HCT116 (cell line): ENCODE measurements at regions not wholly inside any gene's neighbourhood (a gene's known extent, or its start where the extent isn't known, plus 50 kb on each side); places are given as distances from the start of the nearest gene placed in this dataset.

ENCODE experiments used
- ATF3 ChIP-seq: IDR thresholded peaks from 2 replicates; pipeline ENCODE4 v1.6.1; 2012
- POLR2A ChIP-seq: IDR thresholded peaks from 2 replicates; pipeline ENCODE4 v1.7.0; 2011; ENCODE audit warnings: borderline replicate concordance; ENCODE audit not compliant: insufficient read depth, insufficient read length; ENCODE audit errors: extremely low read depth
- POLR2AphosphoS5 ChIP-seq: IDR thresholded peaks from 2 replicates; pipeline ENCODE4 v1.6.1; 2011; ENCODE audit warnings: mild to moderate bottlenecking, low read depth, low read length, moderate library complexity
- RAD21 ChIP-seq: IDR thresholded peaks from 2 replicates; pipeline ENCODE4 v1.6.1; 2012; ENCODE audit warnings: low read depth, mild to moderate bottlenecking
- REST ChIP-seq: IDR thresholded peaks from 2 replicates; pipeline ENCODE4 v1.6.1; 2012; ENCODE audit warnings: low read depth
- SRF ChIP-seq: IDR thresholded peaks from 2 replicates; pipeline ENCODE4 v1.6.1; 2012; ENCODE audit warnings: low read depth
- TF ChIP-seq, protein P1 (sequence below): IDR thresholded peaks from 2 replicates; pipeline ENCODE4 v1.6.1; 2012
- TF ChIP-seq, protein P2 (sequence below), 3 experiments: fragments of 200-600 bp in 1 of 3; sonication (generic) in 1 of 3; IDR thresholded peaks in 2 of 3; conservative IDR thresholded peaks in 1 of 3; 2 replicates each; pipeline ENCODE4 v1.5.1; 2012 to 2017; ENCODE audit warnings: low read depth in 2 of 3, low read length in 2 of 3, antibody characterized with exemption in 1 of 3, borderline replicate concordance in 1 of 3, control low read depth in 1 of 3, mild to moderate bottlenecking in 1 of 3, mixed read lengths in 1 of 3, mixed run types in 1 of 3, moderate library complexity in 1 of 3; ENCODE audit not compliant: insufficient read depth in 1 of 3
- TF ChIP-seq, protein P3 (sequence below): IDR thresholded peaks from 2 replicates; pipeline ENCODE4 v1.6.1; 2011; ENCODE audit warnings: mild to moderate bottlenecking, low read length, moderate library complexity; ENCODE audit not compliant: insufficient replicate concordance; ENCODE audit errors: extremely low read depth

DNA sequence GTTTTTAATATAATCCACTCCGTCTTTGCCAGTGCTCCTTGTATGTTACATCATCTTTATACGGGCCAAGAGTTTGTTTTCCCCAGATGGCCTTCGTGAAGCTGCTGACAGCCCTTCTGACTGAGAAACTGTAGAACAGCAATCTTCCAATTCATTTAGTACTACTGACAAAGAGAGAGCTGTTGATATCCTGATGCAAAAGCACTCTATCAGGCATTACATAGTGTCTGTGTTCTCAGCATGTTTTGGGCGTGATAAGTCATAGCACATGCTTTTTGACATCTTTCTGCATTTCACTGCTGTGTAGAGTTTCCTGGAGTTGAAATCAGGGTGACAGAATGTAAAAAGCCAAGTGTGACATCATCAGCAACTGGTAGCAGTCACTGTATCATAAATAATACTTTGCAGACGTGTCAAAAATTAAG lies 746.3 kb upstream of the FAM241A start:
- TF ChIP-seq, protein P1, sequence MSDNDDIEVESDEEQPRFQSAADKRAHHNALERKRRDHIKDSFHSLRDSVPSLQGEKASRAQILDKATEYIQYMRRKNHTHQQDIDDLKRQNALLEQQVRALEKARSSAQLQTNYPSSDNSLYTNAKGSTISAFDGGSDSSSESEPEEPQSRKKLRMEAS, result no peak
- TF ChIP-seq POLR2A, result no peak
- no peak for TF ChIP-seq REST
- TF ChIP-seq, protein P2, sequence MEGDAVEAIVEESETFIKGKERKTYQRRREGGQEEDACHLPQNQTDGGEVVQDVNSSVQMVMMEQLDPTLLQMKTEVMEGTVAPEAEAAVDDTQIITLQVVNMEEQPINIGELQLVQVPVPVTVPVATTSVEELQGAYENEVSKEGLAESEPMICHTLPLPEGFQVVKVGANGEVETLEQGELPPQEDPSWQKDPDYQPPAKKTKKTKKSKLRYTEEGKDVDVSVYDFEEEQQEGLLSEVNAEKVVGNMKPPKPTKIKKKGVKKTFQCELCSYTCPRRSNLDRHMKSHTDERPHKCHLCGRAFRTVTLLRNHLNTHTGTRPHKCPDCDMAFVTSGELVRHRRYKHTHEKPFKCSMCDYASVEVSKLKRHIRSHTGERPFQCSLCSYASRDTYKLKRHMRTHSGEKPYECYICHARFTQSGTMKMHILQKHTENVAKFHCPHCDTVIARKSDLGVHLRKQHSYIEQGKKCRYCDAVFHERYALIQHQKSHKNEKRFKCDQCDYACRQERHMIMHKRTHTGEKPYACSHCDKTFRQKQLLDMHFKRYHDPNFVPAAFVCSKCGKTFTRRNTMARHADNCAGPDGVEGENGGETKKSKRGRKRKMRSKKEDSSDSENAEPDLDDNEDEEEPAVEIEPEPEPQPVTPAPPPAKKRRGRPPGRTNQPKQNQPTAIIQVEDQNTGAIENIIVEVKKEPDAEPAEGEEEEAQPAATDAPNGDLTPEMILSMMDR (IDR thresholded peaks at IDR 0.05 in 2 of 3, conservative IDR thresholded peaks at IDR 0.05 in 1 of 3; ENCODE audit: borderline replicate concordance in 1 of 3, insufficient read depth in 1 of 3, low read depth in 2 of 3, low read length in 2 of 3), result no peak
- TF ChIP-seq, protein P3, sequence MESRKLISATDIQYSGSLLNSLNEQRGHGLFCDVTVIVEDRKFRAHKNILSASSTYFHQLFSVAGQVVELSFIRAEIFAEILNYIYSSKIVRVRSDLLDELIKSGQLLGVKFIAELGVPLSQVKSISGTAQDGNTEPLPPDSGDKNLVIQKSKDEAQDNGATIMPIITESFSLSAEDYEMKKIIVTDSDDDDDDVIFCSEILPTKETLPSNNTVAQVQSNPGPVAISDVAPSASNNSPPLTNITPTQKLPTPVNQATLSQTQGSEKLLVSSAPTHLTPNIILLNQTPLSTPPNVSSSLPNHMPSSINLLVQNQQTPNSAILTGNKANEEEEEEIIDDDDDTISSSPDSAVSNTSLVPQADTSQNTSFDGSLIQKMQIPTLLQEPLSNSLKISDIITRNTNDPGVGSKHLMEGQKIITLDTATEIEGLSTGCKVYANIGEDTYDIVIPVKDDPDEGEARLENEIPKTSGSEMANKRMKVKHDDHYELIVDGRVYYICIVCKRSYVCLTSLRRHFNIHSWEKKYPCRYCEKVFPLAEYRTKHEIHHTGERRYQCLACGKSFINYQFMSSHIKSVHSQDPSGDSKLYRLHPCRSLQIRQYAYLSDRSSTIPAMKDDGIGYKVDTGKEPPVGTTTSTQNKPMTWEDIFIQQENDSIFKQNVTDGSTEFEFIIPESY, result no peak
- no peak for TF ChIP-seq RAD21
- TF ChIP-seq ATF3, result no peak
- TF ChIP-seq SRF, result no peak
- no peak for TF ChIP-seq POLR2AphosphoS5
